HUES6 (cell line): ENCODE measurements at regions not wholly inside any gene's neighbourhood (a gene's known extent, or its start where the extent isn't known, plus 50 kb on each side); places are given as distances from the start of the nearest gene placed in this dataset.
A peak's percentile ranks its signal among the peaks of the same experiment; 100 is the strongest.

ENCODE experiments used
- H3K27ac ChIP-seq: 2 replicates; pipeline ENCODE4 v1.7.0; 2013; ENCODE audit warnings: low read depth, mild to moderate bottlenecking, low read length, inconsistent platforms
- H3K27me3 ChIP-seq: 2 replicates; pipeline ENCODE4 v1.6.1; 2013; ENCODE audit warnings: low read length; ENCODE audit not compliant: control insufficient read depth, insufficient read depth
- H3K36me3 ChIP-seq: 2 replicates; pipeline ENCODE4 v1.6.1; 2013; ENCODE audit warnings: low read length; ENCODE audit not compliant: control insufficient read depth, insufficient read depth
- H3K4me1 ChIP-seq: 2 replicates; pipeline ENCODE4 v1.6.1; 2013; ENCODE audit warnings: low read length; ENCODE audit not compliant: control insufficient read depth, insufficient read depth
- H3K4me3 ChIP-seq: 2 replicates; pipeline ENCODE4 v1.5.1; 2013; ENCODE audit warnings: low read depth, low read length
- H3K9ac ChIP-seq: one replicate; pipeline ENCODE4 v1.6.1; 2013; ENCODE audit warnings: mild to moderate bottlenecking, low read length
- H3K9me3 ChIP-seq: 2 replicates; pipeline ENCODE4 v1.6.1; 2013; ENCODE audit warnings: low read depth, low read length; ENCODE audit not compliant: control insufficient read depth, insufficient read depth

- Histone ChIP-seq H3K36me3 (no peaks in the 10 kb centered on the region), H3K27me3 (peaks cover 30% of the 10 kb centered on the region), H3K9ac (no peak overlapping the region), H3K4me3 (peak overlapping the region; percentile 70), H3K9me3 (peaks cover 5% of the 10 kb centered on the region; the same call in 1 of the 2 replicates), H3K4me1 (no peaks in the 10 kb centered on the region), H3K27ac (no peak overlapping the region)
Measured at GRCh38 chr3:10738688-10739372, 77.2 kb upstream of the SLC6A11 start.

GRCh38 chr3:10740954-10741353, 75.1 kb upstream of the SLC6A11 start:
- Histone ChIP-seq H3K27ac (no peak overlapping the region), H3K36me3 (no peaks in the 10 kb centered on the region), H3K4me3 (no peak overlapping the region), H3K4me1 (0 out of 2 replicates have a peak, but pooled peaks cover 2% of the 10 kb centered on the region), H3K9me3 (no peaks in the 10 kb centered on the region), H3K9ac (no peak overlapping the region), H3K27me3 (peaks cover 30% of the 10 kb centered on the region)

- Histone ChIP-seq H3K36me3 (no peaks in the 10 kb centered on the region), H3K4me1 (0 out of 2 replicates have a peak, but pooled peaks cover 2% of the 10 kb centered on the region), H3K9me3 (no peaks in the 10 kb centered on the region), H3K9ac (no peak overlapping the region), H3K4me3 (no peak overlapping the region), H3K27ac (no peak overlapping the region), H3K27me3 (peaks cover 33% of the 10 kb centered on the region)
Measured at GRCh38 chr3:10741891-10742671, 73.9 kb upstream of the SLC6A11 start.

GRCh38 chr3:10743366-10744097, 72.5 kb upstream of the SLC6A11 start:
- Histone ChIP-seq H3K4me3 (no peak overlapping the region), H3K9ac (no peak overlapping the region), H3K27ac (no peak overlapping the region), H3K4me1 (0 out of 2 replicates have a peak, but pooled peaks cover 2% of the 10 kb centered on the region), H3K9me3 (no peaks in the 10 kb centered on the region), H3K27me3 (peaks cover 28% of the 10 kb centered on the region), H3K36me3 (no peaks in the 10 kb centered on the region)

- Histone ChIP-seq H3K4me3 (no peak overlapping the region), H3K9me3 (no peaks in the 10 kb centered on the region), H3K4me1 (0 out of 2 replicates have a peak, but pooled peaks cover 2% of the 10 kb centered on the region), H3K36me3 (no peaks in the 10 kb centered on the region), H3K9ac (no peak overlapping the region), H3K27me3 (peaks cover 31% of the 10 kb centered on the region), H3K27ac (no peak overlapping the region)
Measured at GRCh38 chr3:10744098-10744465, 71.9 kb upstream of the SLC6A11 start.

GRCh38 chr3:10745392-10745791, 70.6 kb upstream of the SLC6A11 start:
- Histone ChIP-seq H3K4me3 (no peak overlapping the region), H3K4me1 (0 out of 2 replicates have a peak, but pooled peaks cover 2% of the 10 kb centered on the region), H3K36me3 (no peaks in the 10 kb centered on the region), H3K27ac (no peak overlapping the region), H3K9ac (no peak overlapping the region), H3K27me3 (peaks cover 35% of the 10 kb centered on the region), H3K9me3 (no peaks in the 10 kb centered on the region)

GRCh38 chr3:10746001-10746400, 70.0 kb upstream of the SLC6A11 start:
- Histone ChIP-seq H3K27me3 (peaks cover 38% of the 10 kb centered on the region), H3K4me1 (0 out of 2 replicates have a peak, but pooled peaks cover 2% of the 10 kb centered on the region), H3K27ac (no peak overlapping the region), H3K4me3 (no peak overlapping the region), H3K9me3 (no peaks in the 10 kb centered on the region), H3K9ac (no peak overlapping the region), H3K36me3 (no peaks in the 10 kb centered on the region)

GRCh38 chr3:10746684-10747083, 69.3 kb upstream of the SLC6A11 start:
- H3K9me3 ChIP-seq: no peaks in the 10 kb centered on the region
- H3K9ac ChIP-seq: no peak overlapping the region
- H3K4me3 ChIP-seq: no peak overlapping the region
- H3K4me1 ChIP-seq: 0 out of 2 replicates have a peak, but pooled peaks cover 2% of the 10 kb centered on the region
- H3K27ac ChIP-seq: no peak overlapping the region
- H3K36me3 ChIP-seq: no peaks in the 10 kb centered on the region
- peaks cover 42% of the 10 kb centered on the region for H3K27me3 ChIP-seq

- peaks cover 44% of the 10 kb centered on the region for H3K27me3 ChIP-seq
- no peaks in the 10 kb centered on the region for H3K36me3 ChIP-seq
- H3K4me3 ChIP-seq: no peak overlapping the region
Measured at GRCh38 chr3:10747341-10747740, 68.7 kb upstream of the SLC6A11 start.

GRCh38 chr3:10748040-10748439, 68.0 kb upstream of the SLC6A11 start:
- Histone ChIP-seq H3K4me3 (no peak overlapping the region), H3K9me3 (no peaks in the 10 kb centered on the region), H3K36me3 (no peaks in the 10 kb centered on the region), H3K9ac (no peak overlapping the region), H3K27me3 (peaks cover 51% of the 10 kb centered on the region), H3K4me1 (0 out of 2 replicates have a peak, but pooled peaks cover 2% of the 10 kb centered on the region), H3K27ac (no peak overlapping the region)

More at GRCh38 chr3:10747341-10747740, 68.7 kb upstream of the SLC6A11 start:
- Histone ChIP-seq H3K4me1 (0 out of 2 replicates have a peak, but pooled peaks cover 2% of the 10 kb centered on the region), H3K9ac (no peak overlapping the region), H3K27ac (no peak overlapping the region), H3K9me3 (no peaks in the 10 kb centered on the region)
